Stimulated activated memory B cell treated with anti-CD40 and anti-IgM and Interleukin-4, amounts not matched to agents 10 μg/mL and 1 μg/mL and 100 μg/mL, for 72 hours (primary cell): ENCODE measurements at regions not wholly inside any gene's neighbourhood (a gene's known extent, or its start where the extent isn't known, plus 50 kb on each side); places are given as distances from the start of the nearest gene placed in this dataset.

Experiments used
- ATAC-seq: fragments of 150-1000 bp; cut with Tn5 transposase; 2 replicates; pipeline ENCODE4 v1.10.0; 2021
- H3K27ac Mint-ChIP-seq: one replicate; pipeline ENCODE4 v1.8.0; 2022; ENCODE audit warnings: mild to moderate bottlenecking, mixed read lengths
- H3K27me3 Mint-ChIP-seq: one replicate; pipeline ENCODE4 v1.8.0; 2022; ENCODE audit warnings: mixed read lengths
- H3K36me3 Mint-ChIP-seq: one replicate; pipeline ENCODE4 v1.8.0; 2022; ENCODE audit warnings: mixed read lengths
- H3K4me1 Mint-ChIP-seq: one replicate; pipeline ENCODE4 v1.8.0; 2022; ENCODE audit warnings: mixed read lengths
- H3K4me3 Mint-ChIP-seq: one replicate; pipeline ENCODE4 v1.8.0; 2022; ENCODE audit warnings: mild to moderate bottlenecking, moderate library complexity, mixed read lengths
- H3K9me3 Mint-ChIP-seq: one replicate; pipeline ENCODE4 v1.8.0; 2022; ENCODE audit warnings: mixed read lengths

- no peak for ATAC-seq
- Mint-ChIP-seq H3K9me3 (no peaks in the 10 kb centered on the region), H3K4me3 (no peak overlapping the region), H3K27ac (no peak overlapping the region), H3K36me3 (no peaks in the 10 kb centered on the region), H3K4me1 (peaks cover 6% of the 10 kb centered on the region), H3K27me3 (peaks cover 14% of the 10 kb centered on the region)
Observed at GRCh38 chr13:40172878-40173277, 493.6 kb downstream of the FOXO1 start.

GRCh38 chr13:40175639-40176038 lies 490.8 kb downstream of the FOXO1 start:
- Mint-ChIP-seq H3K4me1 (peaks cover 6% of the 10 kb centered on the region), H3K4me3 (no peak overlapping the region), H3K36me3 (no peaks in the 10 kb centered on the region), H3K27ac (no peak overlapping the region), H3K27me3 (peaks cover 14% of the 10 kb centered on the region), H3K9me3 (no peaks in the 10 kb centered on the region)
- ATAC-seq, result no peak

GRCh38 chr13:40176242-40176641 lies 490.2 kb downstream of the FOXO1 start:
- no peaks in the 10 kb centered on the region for H3K36me3 Mint-ChIP-seq
- no peaks in the 10 kb centered on the region for H3K9me3 Mint-ChIP-seq
- no peak for ATAC-seq
- H3K4me3 Mint-ChIP-seq, result no peak overlapping the region
- no peak overlapping the region for H3K27ac Mint-ChIP-seq
- H3K27me3 Mint-ChIP-seq, result peaks cover 14% of the 10 kb centered on the region
- H3K4me1 Mint-ChIP-seq, result peaks cover 1% of the 10 kb centered on the region

GRCh38 chr13:40178130-40178529 lies 488.3 kb downstream of the FOXO1 start:
- Mint-ChIP-seq H3K4me3 (no peak overlapping the region), H3K9me3 (no peaks in the 10 kb centered on the region), H3K27ac (no peak overlapping the region), H3K36me3 (no peaks in the 10 kb centered on the region), H3K27me3 (no peaks in the 10 kb centered on the region), H3K4me1 (no peaks in the 10 kb centered on the region)
- ATAC-seq, result no peak

- Mint-ChIP-seq H3K9me3 (no peaks in the 10 kb centered on the region), H3K4me1 (peaks cover under 1% of the 10 kb centered on the region), H3K27me3 (no peaks in the 10 kb centered on the region), H3K4me3 (no peak overlapping the region), H3K27ac (no peak overlapping the region), H3K36me3 (no peaks in the 10 kb centered on the region)
- ATAC-seq, result no peak
Observed at GRCh38 chr13:40179445-40180281, 486.8 kb downstream of the FOXO1 start.

- Mint-ChIP-seq H3K27ac (no peak overlapping the region), H3K9me3 (no peaks in the 10 kb centered on the region), H3K27me3 (no peaks in the 10 kb centered on the region), H3K4me3 (no peak overlapping the region), H3K36me3 (no peaks in the 10 kb centered on the region), H3K4me1 (peaks cover 11% of the 10 kb centered on the region)
- no peak for ATAC-seq
Observed at GRCh38 chr13:40180776-40181175, 485.7 kb downstream of the FOXO1 start.

GRCh38 chr13:40181203-40181845 lies 485.1 kb downstream of the FOXO1 start:
- Mint-ChIP-seq H3K4me1 (peaks cover 11% of the 10 kb centered on the region), H3K27me3 (no peaks in the 10 kb centered on the region), H3K4me3 (no peak overlapping the region), H3K27ac (no peak overlapping the region), H3K36me3 (no peaks in the 10 kb centered on the region), H3K9me3 (no peaks in the 10 kb centered on the region)
- ATAC-seq, result no peak

GRCh38 chr13:40182591-40182990 lies 483.9 kb downstream of the FOXO1 start:
- Mint-ChIP-seq H3K4me3 (no peak overlapping the region), H3K9me3 (no peaks in the 10 kb centered on the region), H3K36me3 (no peaks in the 10 kb centered on the region), H3K27me3 (no peaks in the 10 kb centered on the region), H3K27ac (no peak overlapping the region), H3K4me1 (peaks cover 11% of the 10 kb centered on the region)
- ATAC-seq, result no peak

- peaks cover 18% of the 10 kb centered on the region for H3K4me1 Mint-ChIP-seq
- ATAC-seq, result peak; percentile 34
- H3K27me3 Mint-ChIP-seq, result no peaks in the 10 kb centered on the region
- H3K36me3 Mint-ChIP-seq, result no peaks in the 10 kb centered on the region
- no peak overlapping the region for H3K4me3 Mint-ChIP-seq
- H3K9me3 Mint-ChIP-seq, result no peaks in the 10 kb centered on the region
- H3K27ac Mint-ChIP-seq, result no peak overlapping the region
Observed at GRCh38 chr13:40185414-40185813, 481.0 kb downstream of the FOXO1 start.

GRCh38 chr13:40186041-40186440 lies 480.4 kb downstream of the FOXO1 start:
- H3K36me3 Mint-ChIP-seq, result no peaks in the 10 kb centered on the region
- ATAC-seq, result no peak
- H3K9me3 Mint-ChIP-seq, result no peaks in the 10 kb centered on the region
- no peak overlapping the region for H3K27ac Mint-ChIP-seq
- no peaks in the 10 kb centered on the region for H3K27me3 Mint-ChIP-seq
- peaks cover 23% of the 10 kb centered on the region for H3K4me1 Mint-ChIP-seq
- no peak overlapping the region for H3K4me3 Mint-ChIP-seq

GRCh38 chr13:40186626-40187323 lies 479.7 kb downstream of the FOXO1 start:
- no peaks in the 10 kb centered on the region for H3K27me3 Mint-ChIP-seq
- H3K4me1 Mint-ChIP-seq, result peaks cover 23% of the 10 kb centered on the region
- no peaks in the 10 kb centered on the region for H3K36me3 Mint-ChIP-seq
- no peak overlapping the region for H3K27ac Mint-ChIP-seq
- no peaks in the 10 kb centered on the region for H3K9me3 Mint-ChIP-seq
- ATAC-seq, result no peak
- H3K4me3 Mint-ChIP-seq, result no peak overlapping the region

- ATAC-seq, result no peak
- no peaks in the 10 kb centered on the region for H3K9me3 Mint-ChIP-seq
- no peak overlapping the region for H3K4me3 Mint-ChIP-seq
- no peak overlapping the region for H3K27ac Mint-ChIP-seq
- peaks cover 23% of the 10 kb centered on the region for H3K4me1 Mint-ChIP-seq
- H3K27me3 Mint-ChIP-seq, result no peaks in the 10 kb centered on the region
- no peaks in the 10 kb centered on the region for H3K36me3 Mint-ChIP-seq
Observed at GRCh38 chr13:40187324-40187795, 479.1 kb downstream of the FOXO1 start.

- Mint-ChIP-seq H3K9me3 (no peaks in the 10 kb centered on the region), H3K4me1 (peaks cover 23% of the 10 kb centered on the region), H3K36me3 (no peaks in the 10 kb centered on the region), H3K4me3 (no peak overlapping the region), H3K27ac (no peak overlapping the region), H3K27me3 (no peaks in the 10 kb centered on the region)
- ATAC-seq, result no peak
Observed at GRCh38 chr13:40187841-40188591, 478.4 kb downstream of the FOXO1 start.

GRCh38 chr13:40189426-40189825 lies 477.0 kb downstream of the FOXO1 start:
- Mint-ChIP-seq H3K4me1 (peaks cover 23% of the 10 kb centered on the region), H3K4me3 (no peak overlapping the region), H3K27me3 (no peaks in the 10 kb centered on the region), H3K9me3 (no peaks in the 10 kb centered on the region), H3K27ac (peak overlapping the region; percentile 66), H3K36me3 (no peaks in the 10 kb centered on the region)
- ATAC-seq, result no peak
